Ascending aorta (tissue), 2 donors: ENCODE measurements at regions not wholly inside any gene's neighbourhood (a gene's known extent, or its start where the extent isn't known, plus 50 kb on each side); places are given as distances from the start of the nearest gene placed in this dataset.
A peak's percentile ranks its signal among the peaks of the same experiment; 100 is the strongest.

Experiments
- DNase-seq, 2 donors: peaks; one replicate each; pipeline ENCODE4 v3.0.0-alpha.2; 2019; ENCODE audit warnings: low spot score in 2 of 2
- H3K27ac ChIP-seq, 2 donors: fragments of 200-600 bp; sonication (generic); one replicate each; pipeline ENCODE4 v1.5.1; 2016 to 2017; ENCODE audit warnings: mild to moderate bottlenecking in 1 of 2
- H3K27me3 ChIP-seq: fragments of 200-600 bp; sonication (generic); one replicate; pipeline ENCODE4 v1.5.1; 2017
- H3K36me3 ChIP-seq, 2 donors: fragments of 200-600 bp; sonication (generic); one replicate each; pipeline ENCODE4 v1.5.1; 2016
- H3K4me1 ChIP-seq, 2 donors: fragments of 200-600 bp; sonication (generic); one replicate each; pipeline ENCODE4 v1.5.1; 2016 to 2017; ENCODE audit warnings: mild to moderate bottlenecking in 1 of 2
- H3K4me3 ChIP-seq, 2 donors: fragments of 200-600 bp; sonication (generic); one replicate each; pipeline ENCODE4 v1.5.1; 2016 to 2017; ENCODE audit warnings: mild to moderate bottlenecking in 1 of 2
- H3K9me3 ChIP-seq, 2 donors: fragments of 200-600 bp; sonication (generic); one replicate each; pipeline ENCODE4 v1.5.1; 2016
- CTCF ChIP-seq, 3 experiments: fragments of 200-600 bp in 2 of 3; fragments of 450-650 bp in 1 of 3; sonication (generic) in 2 of 3; IDR thresholded peaks; one replicate each; pipeline ENCODE4 v1.5.1; 2016 to 2019; ENCODE audit warnings: antibody characterized with exemption in 3 of 3, mild to moderate bottlenecking in 1 of 3, moderate library complexity in 1 of 3
- intact Hi-C: fragments of 100-400 bp; cut with DNase I; formaldehyde crosslinking; loops from one replicate; pipeline ENCODE4 v1.15.1; 2023

- peak in 1 of 3 experiments; percentile 16 for TF ChIP-seq CTCF (IDR thresholded peaks at IDR 0.05)
- no peak for DNase-seq
- Histone ChIP-seq H3K9me3 (no peaks in the 10 kb centered on the region), H3K36me3 (no peaks in the 10 kb centered on the region), H3K27ac (no peak overlapping the region), H3K4me1 (no peaks in the 10 kb centered on the region), H3K4me3 (no peak overlapping the region), H3K27me3 (no peaks in the 10 kb centered on the region)
- intact Hi-C loops = no loop called here
These were observed 151.8 kb upstream of the VLDLR start for GRCh38 chr9:2469681-2470221.

- intact Hi-C loops = no loop called here
- no peaks in the 10 kb centered on the region for H3K36me3 ChIP-seq
- DNase-seq = no peak
- TF ChIP-seq CTCF (IDR thresholded peaks at IDR 0.05) = no peak
- H3K27me3 ChIP-seq = no peaks in the 10 kb centered on the region
- no peaks in the 10 kb centered on the region for H3K9me3 ChIP-seq
- H3K27ac ChIP-seq = no peak overlapping the region
- no peak overlapping the region for H3K4me3 ChIP-seq
- no peaks in the 10 kb centered on the region for H3K4me1 ChIP-seq
These were observed 147.9 kb upstream of the VLDLR start for GRCh38 chr9:2473681-2474080.

GRCh38 chr9:2477755-2478154 is 143.8 kb upstream of the VLDLR start:
- Histone ChIP-seq H3K36me3 (no peaks in the 10 kb centered on the region), H3K4me3 (no peak overlapping the region), H3K27ac (no peak overlapping the region), H3K27me3 (no peaks in the 10 kb centered on the region), H3K9me3 (no peaks in the 10 kb centered on the region), H3K4me1 (no peaks in the 10 kb centered on the region)
- intact Hi-C loops = no loop called here
- no peak for TF ChIP-seq CTCF (IDR thresholded peaks at IDR 0.05)
- no peak for DNase-seq

- intact Hi-C loops = no loop called here
- TF ChIP-seq CTCF (IDR thresholded peaks at IDR 0.05) = no peak
- DNase-seq = no peak
- H3K4me1 ChIP-seq = no peaks in the 10 kb centered on the region
- no peaks in the 10 kb centered on the region for H3K27me3 ChIP-seq
- H3K27ac ChIP-seq = no peak overlapping the region
- no peaks in the 10 kb centered on the region for H3K9me3 ChIP-seq
- no peak overlapping the region for H3K4me3 ChIP-seq
- H3K36me3 ChIP-seq = no peaks in the 10 kb centered on the region
These were observed 143.2 kb upstream of the VLDLR start for GRCh38 chr9:2478421-2478820.

- Histone ChIP-seq H3K36me3 (no peaks in the 10 kb centered on the region), H3K4me3 (no peak overlapping the region), H3K4me1 (no peaks in the 10 kb centered on the region), H3K27ac (no peak overlapping the region), H3K27me3 (no peaks in the 10 kb centered on the region), H3K9me3 (no peaks in the 10 kb centered on the region)
- intact Hi-C loops = no loop called here
- no peak for DNase-seq
- TF ChIP-seq CTCF (IDR thresholded peaks at IDR 0.05) = no peak
These were observed 142.5 kb upstream of the VLDLR start for GRCh38 chr9:2479056-2479565.
